GM19463 (cell line): ENCODE measurements at regions not wholly inside any gene's neighbourhood (a gene's known extent, or its start where the extent isn't known, plus 50 kb on each side); places are given as distances from the start of the nearest gene placed in this dataset.
"Not testable (repeated sequence)": the region's sequence is repeated elsewhere in the genome, so short reads cannot be mapped to it uniquely, and the experiment has no call there.

Source experiments
- ATAC-seq: cut with Tn5 transposase; IDR thresholded peaks from one replicate; pipeline ENCODE4 v1.9.1; 2021; ENCODE audit warnings: mild to moderate bottlenecking, moderate library complexity; ENCODE audit not compliant: unreplicated experiment

GRCh38 chr18:35770376-35771014 is 189.0 kb downstream of the GALNT1 start:
- no peak for ATAC-seq

DNA sequence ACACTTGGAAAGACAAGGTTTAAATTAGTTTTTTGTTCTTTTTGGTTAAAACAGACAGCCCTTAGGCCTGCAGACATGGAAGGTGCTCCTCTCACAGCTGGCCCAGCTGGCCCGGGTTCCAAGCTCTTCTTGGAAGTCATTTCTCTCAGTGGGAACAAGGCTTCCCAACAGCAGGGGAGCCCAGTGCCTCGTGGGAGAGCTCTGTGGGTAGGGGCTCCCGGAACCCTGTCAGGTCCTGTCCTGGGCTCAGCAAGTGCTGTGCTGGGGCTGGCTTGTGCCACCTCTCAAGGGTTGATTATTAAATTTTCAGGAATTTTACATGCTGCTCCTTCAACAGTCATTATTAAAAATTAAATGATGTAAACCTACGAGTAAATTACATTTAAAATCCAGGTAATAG is 189.6 kb downstream of the GALNT1 start:
- ATAC-seq, result no peak

DNA sequence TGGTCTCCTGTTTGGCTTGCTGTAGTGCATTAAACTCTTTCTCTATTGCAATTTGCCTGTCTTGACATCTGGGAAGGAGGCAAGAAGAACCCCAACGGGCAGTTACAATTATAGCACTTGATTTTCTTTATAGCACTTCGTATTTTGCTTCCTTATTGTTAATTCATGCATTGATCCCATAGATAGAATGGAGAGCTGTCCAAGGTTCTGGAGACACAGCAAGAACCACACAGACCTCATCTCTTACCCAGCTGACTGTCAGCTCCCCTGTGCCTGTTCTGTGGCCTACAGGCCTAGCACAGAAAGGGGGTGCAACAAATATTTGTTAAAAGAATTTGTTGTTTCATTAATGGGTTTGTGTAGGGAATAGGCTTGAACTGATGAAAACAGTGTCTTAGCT is 194.3 kb downstream of the GALNT1 start:
- no peak for ATAC-seq

GRCh38 chr18:35776473-35776872 is 194.9 kb downstream of the GALNT1 start:
- no peak for ATAC-seq

GRCh38 chr18:35777039-35777438 is 195.4 kb upstream of the RMP24 start:
- ATAC-seq, result no peak

DNA sequence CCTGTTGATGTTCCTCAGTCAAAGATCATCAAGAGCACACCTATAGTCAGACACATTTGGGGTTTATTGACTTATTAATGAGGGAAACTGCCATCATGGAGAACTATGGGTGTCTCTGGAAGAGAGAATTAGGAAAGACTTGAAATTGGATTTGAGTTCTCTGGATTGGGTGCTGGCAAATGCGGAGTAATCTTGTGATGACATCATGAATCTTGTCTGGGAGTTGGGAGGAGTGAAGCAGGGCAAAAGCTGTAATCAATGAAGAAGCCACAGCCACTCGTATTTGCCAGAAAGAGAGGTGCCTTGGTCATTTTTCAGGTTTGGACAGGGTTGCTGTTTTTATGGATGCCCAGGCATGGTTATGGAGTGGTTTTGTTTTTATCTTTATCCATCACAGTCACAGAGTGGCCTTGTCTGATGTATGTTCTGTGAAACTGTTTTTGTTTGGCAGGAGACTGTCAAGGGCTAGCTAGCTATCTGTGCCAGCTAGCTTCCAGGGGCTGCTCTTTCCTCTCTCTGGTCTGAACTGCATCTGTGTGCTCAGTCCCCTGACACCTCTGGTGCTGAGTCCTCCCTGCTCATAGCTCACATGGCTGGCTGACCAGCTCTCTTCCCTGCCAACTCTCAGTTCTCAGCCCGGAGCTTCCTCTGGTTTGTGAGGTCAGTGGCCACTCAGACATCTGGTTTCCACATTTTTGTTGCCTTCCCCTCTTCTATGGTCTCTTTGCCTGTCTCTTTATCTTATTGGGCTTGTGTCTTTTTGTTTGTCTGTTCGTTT is 193.4 kb upstream of the RMP24 start:
- no peak for ATAC-seq

DNA sequence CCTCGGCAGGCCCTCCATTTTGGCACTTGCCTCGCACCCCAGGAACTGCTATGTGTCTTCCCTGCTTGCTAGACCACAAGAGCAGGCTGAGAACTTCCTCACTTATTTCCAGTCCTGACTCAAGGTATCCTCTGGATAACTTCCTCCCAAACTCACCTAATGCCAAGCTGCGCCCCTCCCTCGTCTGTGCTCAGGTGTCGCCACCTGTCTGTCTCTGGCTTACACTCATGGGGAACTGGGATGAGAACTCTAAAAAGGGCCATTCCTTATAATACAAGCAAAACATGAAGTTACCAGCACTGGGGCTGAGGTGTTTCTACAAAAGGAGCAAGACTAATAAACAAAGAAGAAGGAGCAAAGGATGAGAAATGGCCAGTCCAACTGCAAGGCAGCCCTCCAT is 191.5 kb upstream of the RMP24 start:
- no peak for ATAC-seq

DNA sequence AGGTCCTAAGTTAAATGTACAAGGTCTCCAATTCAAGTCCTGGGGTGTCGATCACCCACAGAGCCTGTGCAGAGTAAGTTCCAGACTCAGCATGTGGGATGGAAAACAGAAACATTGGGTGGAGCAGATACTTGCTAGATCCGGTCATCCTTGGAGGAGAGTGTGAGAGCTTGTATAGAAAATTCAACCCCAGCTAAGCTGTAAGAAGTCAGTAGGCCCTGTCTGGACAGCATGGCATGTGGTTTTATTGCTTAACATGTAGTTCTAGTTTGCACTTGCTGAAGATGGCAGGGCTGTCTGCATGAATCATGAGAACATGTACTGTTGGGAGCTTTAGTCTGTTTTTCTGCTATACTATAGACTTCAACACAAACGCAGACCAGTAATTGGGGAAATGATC is 189.6 kb upstream of the RMP24 start:
- no peak for ATAC-seq

GRCh38 chr18:35786365-35787042 is 186.0 kb upstream of the RMP24 start:
- ATAC-seq, result no peak

GRCh38 chr18:35789543-35789942 is 182.9 kb upstream of the RMP24 start:
- no peak for ATAC-seq

DNA sequence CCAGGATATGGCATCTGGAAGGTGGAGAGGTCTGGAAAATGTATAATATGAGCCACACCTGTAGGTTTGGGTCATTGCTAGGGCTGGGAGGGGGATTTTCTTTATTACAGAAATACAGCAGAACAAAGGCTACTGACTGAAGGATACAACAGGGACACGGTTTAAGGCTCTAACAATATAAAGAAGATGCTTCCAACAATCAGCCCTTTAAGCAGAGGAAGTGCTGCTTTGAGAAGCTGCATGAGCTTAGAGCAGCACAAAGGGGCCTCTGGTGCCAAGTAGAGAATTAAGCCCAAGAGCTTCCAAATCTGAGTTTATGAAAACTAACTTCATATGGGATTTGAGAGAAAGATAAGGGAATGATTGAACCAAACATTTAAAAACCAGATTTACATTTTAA is 174.5 kb upstream of the RMP24 start:
- ATAC-seq, result no peak

- ATAC-seq, result no peak
These were observed 168.9 kb upstream of the RMP24 start for GRCh38 chr18:35803551-35803950.

DNA sequence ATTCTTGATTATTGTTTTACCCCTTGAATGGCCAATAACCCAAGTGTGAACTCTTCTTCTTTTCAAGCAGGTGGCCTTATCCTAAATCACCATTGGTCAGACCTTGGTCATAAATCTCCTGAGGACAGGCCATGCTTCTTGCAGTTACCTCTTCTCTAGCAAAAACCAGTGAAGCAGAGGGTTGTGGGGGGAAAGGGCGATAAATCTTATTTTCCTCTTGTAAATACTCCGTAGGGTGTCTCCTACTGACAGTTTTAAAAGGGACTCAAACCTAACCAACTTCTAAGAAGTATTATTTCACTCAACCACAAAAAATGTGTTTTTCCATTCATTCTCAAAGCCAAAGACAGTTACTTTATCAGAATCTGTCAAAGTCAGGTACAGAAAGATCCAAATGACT is 168.1 kb upstream of the RMP24 start:
- no peak for ATAC-seq

GRCh38 chr18:35807811-35808335 is 164.6 kb upstream of the RMP24 start:
- no peak for ATAC-seq

DNA sequence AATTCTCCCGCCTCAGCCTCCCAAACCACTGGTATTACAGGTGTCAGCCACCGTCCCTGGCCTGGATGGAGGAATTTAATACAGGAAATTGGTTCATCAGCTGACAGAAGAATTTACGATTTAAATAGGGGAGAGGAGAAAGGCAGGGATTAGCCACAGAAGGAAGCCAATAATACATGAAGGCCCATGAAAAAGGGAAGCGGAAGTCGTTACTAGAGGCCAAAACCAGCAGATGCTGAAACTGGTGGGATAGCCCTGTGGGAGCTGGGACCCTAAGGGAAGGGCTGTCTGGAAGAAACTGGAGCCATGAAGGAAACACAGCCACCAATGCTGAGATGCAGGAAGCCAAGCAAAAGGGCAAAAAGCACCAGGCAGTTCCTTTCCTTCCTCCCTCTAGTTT is 163.7 kb upstream of the RMP24 start:
- no peak for ATAC-seq

DNA sequence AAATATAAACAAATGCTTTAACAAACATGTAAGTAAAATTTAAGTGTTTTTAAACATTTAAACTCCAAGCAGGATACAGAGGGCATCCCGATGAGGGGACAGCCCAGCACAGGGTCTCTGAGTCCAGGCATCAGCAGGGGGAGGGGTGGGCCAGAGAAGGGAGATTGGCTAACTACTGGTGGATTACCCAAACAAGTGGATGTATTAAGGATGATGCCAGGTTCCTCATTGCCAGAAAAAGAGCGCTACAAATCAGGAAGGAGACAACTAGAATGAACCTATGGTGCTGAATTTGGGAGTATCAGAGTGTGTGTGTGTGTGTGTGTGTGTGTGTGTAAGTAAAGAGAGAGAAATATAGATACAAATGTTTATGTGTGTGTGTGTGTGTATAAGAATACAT is 162.0 kb upstream of the RMP24 start:
- ATAC-seq, result no peak

GRCh38 chr18:35811896-35812295 is 160.6 kb upstream of the RMP24 start:
- no peak for ATAC-seq

GRCh38 chr18:35815011-35815410 is 157.5 kb upstream of the RMP24 start:
- ATAC-seq, result not testable (repeated sequence)

- ATAC-seq, result no peak
These were observed 156.5 kb upstream of the RMP24 start for GRCh38 chr18:35816003-35816402.

DNA sequence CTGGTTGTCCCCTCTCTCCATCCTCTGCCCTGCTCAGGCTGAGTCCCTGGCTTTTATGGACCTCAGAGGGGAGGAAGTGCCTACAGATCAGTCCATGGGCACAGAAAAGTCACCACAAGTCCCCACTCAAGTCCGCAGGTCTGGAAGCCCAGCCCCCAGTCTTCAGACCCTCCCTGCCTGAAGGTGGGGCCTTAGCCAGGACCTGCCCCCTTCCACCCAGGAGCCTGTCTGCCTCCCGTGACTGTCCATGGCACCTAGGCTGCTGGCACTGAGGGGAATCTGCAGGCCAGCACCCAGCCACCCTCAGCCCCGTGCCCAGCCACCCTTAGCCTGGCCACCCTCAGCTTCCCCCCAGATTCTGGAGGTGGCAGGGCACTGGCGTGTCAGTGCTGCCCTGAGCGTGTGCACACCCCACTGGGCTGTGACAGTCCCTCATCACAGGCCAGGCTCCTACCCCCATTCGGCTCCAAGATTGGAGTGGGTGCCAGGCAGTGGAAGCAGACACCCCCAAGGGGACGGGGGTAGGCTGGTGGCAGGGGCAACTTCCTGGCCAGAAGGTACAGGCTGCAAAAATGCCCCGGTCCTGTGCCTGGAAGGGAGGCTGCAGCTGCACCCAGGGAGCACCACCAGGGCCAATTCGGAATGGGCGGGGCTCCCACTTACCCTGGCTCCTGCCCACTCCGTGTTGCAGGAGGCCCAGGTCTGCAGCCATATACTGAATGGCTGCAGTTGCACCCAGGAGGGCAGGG is 154.7 kb upstream of the RMP24 start:
- ATAC-seq, result no peak

- ATAC-seq, result no peak
These were observed 154.2 kb upstream of the RMP24 start for GRCh38 chr18:35818353-35818667.
